Nephron (organoid): ENCODE measurements at regions not wholly inside any gene's neighbourhood (a gene's known extent, or its start where the extent isn't known, plus 50 kb on each side); places are given as distances from the start of the nearest gene placed in this dataset.

Experiments used
- H3K27ac Mint-ChIP-seq, 3 experiments: 2 replicates each; pipeline ENCODE4 v1.8.0; 2020; ENCODE audit warnings: mixed read lengths in 3 of 3, mild to moderate bottlenecking in 2 of 3, moderate library complexity in 1 of 3
- H3K27me3 Mint-ChIP-seq: 2 replicates; pipeline ENCODE4 v1.8.0; 2021; ENCODE audit warnings: low read depth, mild to moderate bottlenecking, moderate library complexity, mixed read lengths
- H3K36me3 Mint-ChIP-seq: 2 replicates; pipeline ENCODE4 v1.8.0; 2020; ENCODE audit warnings: low read depth, mixed read lengths
- H3K4me1 Mint-ChIP-seq: 2 replicates; pipeline ENCODE4 v1.8.0; 2020; ENCODE audit warnings: mixed read lengths
- H3K4me3 Mint-ChIP-seq, 3 experiments: 2 replicates each; pipeline ENCODE4 v1.8.0; 2020; ENCODE audit warnings: mild to moderate bottlenecking in 3 of 3, mixed read lengths in 3 of 3, moderate library complexity in 2 of 3
- H3K9me3 Mint-ChIP-seq: 2 replicates; pipeline ENCODE4 v1.8.0; 2020; ENCODE audit warnings: mixed read lengths
- TF ChIP-seq, protein P1 (sequence below), 3 experiments: fragments of 200-600 bp; sonication (generic); IDR thresholded peaks; one replicate each; pipeline ENCODE4 v1.5.0; 2021; ENCODE audit warnings: antibody characterized with exemption in 3 of 3; ENCODE audit not compliant: unreplicated experiment in 3 of 3

DNA sequence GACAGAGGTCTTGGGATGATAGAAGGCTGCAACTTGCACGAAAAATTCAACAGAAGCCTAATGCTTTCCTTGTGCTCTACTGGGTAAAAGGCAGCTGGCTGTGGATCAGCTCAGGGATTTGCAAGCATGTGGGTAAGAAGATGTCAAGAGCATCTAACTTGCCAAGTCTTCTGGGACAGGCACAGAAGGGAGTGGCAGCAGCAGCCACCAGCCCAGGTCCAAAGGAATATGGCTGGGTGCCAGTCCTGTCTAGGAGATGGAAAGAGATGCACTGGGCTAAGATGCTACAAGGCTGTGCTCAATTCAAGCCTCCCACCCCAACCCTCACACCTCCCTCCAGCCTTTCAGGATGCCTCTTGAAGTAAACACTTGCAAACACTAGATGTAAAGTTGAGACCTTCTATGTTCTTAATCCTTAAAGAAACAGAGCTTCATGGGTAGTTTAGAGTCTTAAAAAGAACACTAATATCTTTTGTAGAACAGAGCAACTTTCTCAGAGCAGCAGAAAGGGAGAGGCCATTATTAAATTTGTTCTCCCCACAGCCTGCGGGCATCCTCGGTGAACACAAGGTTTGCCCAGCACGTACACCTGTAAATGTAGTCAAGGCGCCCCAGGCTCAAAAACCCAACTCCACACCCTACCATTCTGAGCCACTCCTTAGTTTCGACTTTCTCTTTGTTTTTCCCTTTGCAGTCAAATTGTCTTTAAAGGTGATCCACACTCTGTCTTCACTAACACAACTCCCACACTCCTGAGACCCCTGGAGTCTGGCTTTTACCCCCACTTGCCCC is 64.6 kb upstream of the BCAR3 start:
- Mint-ChIP-seq H3K9me3 (peaks cover 4% of the 10 kb centered on the region), H3K36me3 (no peaks in the 10 kb centered on the region), H3K27me3 (peaks cover 3% of the 10 kb centered on the region), H3K27ac (no peak overlapping the region), H3K4me1 (peaks cover 10% of the 10 kb centered on the region), H3K4me3 (no peak overlapping the region)
- TF ChIP-seq, protein P1, sequence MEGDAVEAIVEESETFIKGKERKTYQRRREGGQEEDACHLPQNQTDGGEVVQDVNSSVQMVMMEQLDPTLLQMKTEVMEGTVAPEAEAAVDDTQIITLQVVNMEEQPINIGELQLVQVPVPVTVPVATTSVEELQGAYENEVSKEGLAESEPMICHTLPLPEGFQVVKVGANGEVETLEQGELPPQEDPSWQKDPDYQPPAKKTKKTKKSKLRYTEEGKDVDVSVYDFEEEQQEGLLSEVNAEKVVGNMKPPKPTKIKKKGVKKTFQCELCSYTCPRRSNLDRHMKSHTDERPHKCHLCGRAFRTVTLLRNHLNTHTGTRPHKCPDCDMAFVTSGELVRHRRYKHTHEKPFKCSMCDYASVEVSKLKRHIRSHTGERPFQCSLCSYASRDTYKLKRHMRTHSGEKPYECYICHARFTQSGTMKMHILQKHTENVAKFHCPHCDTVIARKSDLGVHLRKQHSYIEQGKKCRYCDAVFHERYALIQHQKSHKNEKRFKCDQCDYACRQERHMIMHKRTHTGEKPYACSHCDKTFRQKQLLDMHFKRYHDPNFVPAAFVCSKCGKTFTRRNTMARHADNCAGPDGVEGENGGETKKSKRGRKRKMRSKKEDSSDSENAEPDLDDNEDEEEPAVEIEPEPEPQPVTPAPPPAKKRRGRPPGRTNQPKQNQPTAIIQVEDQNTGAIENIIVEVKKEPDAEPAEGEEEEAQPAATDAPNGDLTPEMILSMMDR (IDR thresholded peaks at IDR 0.05; ENCODE audit: unreplicated experiment in 3 of 3): no peak

DNA sequence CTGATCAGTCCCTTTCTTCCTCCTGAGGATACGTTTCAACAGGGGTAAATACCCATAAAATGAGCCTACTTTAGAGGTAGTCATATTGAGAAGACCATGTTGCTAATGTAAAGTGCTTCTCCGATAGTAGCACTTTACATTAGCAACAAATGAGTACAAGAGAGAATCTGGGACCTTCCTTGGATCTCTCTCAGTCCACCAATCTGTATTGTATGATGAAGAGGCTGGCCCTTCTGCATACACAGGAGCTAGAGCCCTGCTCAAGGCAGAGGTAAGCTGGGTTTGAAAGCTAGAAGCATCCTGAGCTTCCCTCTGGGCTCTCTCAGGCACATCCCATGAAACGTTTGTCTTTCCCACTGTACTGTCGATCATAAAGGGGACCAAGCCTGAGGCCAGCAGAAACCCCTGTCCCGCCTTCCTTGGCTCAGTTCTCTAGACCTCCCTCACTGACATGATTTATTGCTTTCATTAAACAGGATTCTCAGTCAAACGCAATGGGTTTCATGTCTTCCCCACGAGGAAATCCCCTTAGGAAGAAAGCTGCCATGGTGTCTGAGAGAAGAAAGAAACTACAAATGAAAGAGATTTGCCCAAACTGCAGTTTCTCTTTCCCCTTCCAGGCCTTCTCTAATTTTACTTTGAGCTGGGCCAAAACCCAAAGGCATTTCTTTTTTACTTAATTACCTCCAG is 62.8 kb upstream of the BCAR3 start:
- Mint-ChIP-seq H3K4me1 (peaks cover 24% of the 10 kb centered on the region), H3K36me3 (no peaks in the 10 kb centered on the region), H3K4me3 (no peak overlapping the region), H3K9me3 (peaks cover 4% of the 10 kb centered on the region), H3K27me3 (peaks cover 3% of the 10 kb centered on the region), H3K27ac (peak overlapping the region; percentile 37 to 43 (median 38))
- TF ChIP-seq, protein P1 (IDR thresholded peaks at IDR 0.05; ENCODE audit: unreplicated experiment in 3 of 3): no peak

DNA sequence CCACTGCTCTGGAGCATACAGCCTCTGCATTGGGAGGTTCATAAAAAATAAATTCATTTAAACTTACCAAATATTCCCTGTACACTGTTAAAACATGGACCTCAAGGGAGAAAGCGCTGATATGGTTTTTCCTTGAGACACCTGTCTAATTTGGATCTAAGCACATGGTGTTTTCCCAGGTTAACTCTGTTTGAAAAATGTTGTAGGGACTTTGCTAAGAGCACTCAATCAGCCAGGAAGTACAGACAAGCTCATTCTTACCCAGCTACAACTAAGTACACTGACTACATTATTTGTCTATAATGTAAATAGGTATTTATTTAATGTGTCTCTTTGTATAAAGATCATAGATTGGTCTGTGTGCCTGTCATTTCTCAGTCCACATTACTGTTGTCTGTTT is 61.8 kb upstream of the BCAR3 start:
- Mint-ChIP-seq H3K27ac (no peak overlapping the region), H3K36me3 (no peaks in the 10 kb centered on the region), H3K27me3 (peaks cover 3% of the 10 kb centered on the region), H3K4me1 (peaks cover 26% of the 10 kb centered on the region), H3K9me3 (peaks cover 4% of the 10 kb centered on the region), H3K4me3 (no peak overlapping the region)
- TF ChIP-seq, protein P1 (IDR thresholded peaks at IDR 0.05; ENCODE audit: unreplicated experiment in 3 of 3): no peak

DNA sequence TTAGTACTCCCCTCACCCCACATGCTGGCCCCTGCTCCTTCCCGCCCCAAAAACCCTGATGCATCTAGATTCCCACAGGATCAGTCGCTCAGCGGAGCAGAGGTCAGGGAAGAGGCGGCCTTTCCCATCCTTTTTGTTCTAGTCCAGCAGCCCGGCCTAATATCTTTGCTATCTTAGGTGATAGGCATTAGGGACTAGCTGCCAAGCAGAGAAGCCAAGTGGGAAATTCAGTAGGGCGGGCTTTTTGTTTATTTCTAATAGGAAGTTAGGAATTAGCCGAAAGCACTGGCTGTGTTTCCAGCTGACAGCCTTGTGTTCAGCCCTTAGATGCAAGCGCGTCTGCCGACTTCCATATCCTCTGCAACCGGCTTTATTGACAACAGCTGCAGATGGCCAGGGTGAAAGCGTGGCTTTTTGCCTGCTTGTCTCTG is 59.0 kb upstream of the BCAR3 start:
- Mint-ChIP-seq H3K36me3 (no peaks in the 10 kb centered on the region), H3K27me3 (peaks cover 3% of the 10 kb centered on the region), H3K4me1 (peaks cover 27% of the 10 kb centered on the region), H3K4me3 (no peak overlapping the region), H3K9me3 (peaks cover 2% of the 10 kb centered on the region), H3K27ac (peak overlapping the region in 1 of 3 experiments; percentile 29)
- TF ChIP-seq, protein P1 (IDR thresholded peaks at IDR 0.05; ENCODE audit: unreplicated experiment in 3 of 3): no peak

DNA sequence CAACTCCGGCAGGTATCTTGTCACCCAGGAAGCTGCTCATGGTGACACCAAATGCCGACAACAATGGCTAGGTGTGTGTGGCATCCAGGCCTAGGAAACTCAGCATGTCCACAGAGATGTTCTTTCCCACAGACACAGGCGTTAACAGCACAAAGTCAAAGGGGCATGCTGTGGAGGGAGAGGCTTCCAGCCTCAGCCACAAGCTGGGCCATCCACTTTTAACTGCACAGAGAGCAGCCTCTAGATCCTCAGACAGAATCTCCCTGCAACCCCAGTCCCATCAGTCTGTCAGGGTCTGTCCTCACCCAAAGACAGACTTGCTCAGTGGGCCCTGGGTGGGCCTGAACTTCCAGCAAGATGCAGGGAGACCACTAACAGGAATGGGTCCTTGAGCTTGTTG is 58.5 kb upstream of the BCAR3 start:
- Mint-ChIP-seq H3K4me1 (peaks cover 27% of the 10 kb centered on the region), H3K9me3 (peaks cover 2% of the 10 kb centered on the region), H3K27ac (no peak overlapping the region), H3K36me3 (no peaks in the 10 kb centered on the region), H3K27me3 (peaks cover 3% of the 10 kb centered on the region), H3K4me3 (no peak overlapping the region)
- TF ChIP-seq, protein P1 (IDR thresholded peaks at IDR 0.05; ENCODE audit: unreplicated experiment in 3 of 3): no peak
